ENCODE measurements at regions not wholly inside any gene's neighbourhood (a gene's known extent, or its start where the extent isn't known, plus 50 kb on each side); places are given as distances from the start of the nearest gene placed in this dataset.
A peak's percentile ranks its signal among the peaks of the same experiment; 100 is the strongest.

GRCh38 chr10:120732643-120733313 is 118.4 kb upstream of the WDR11 start:
- Histone ChIP-seq H3K4me3 (no peak overlapping the region), H3K27ac (no peak overlapping the region), H3K4me1 (no peaks in the 10 kb centered on the region), H3K36me3 (no peaks in the 10 kb centered on the region), H3K27me3 (no peaks in the 10 kb centered on the region), H3K9me3 (no peaks in the 10 kb centered on the region)
- WGBS, 2 donors, result 90 to 92% methylated on average over 4 of the region's 4 CpGs
- TF ChIP-seq EP300 (IDR thresholded peaks at IDR 0.05), result no peak
- no peak for TF ChIP-seq POLR2A (IDR thresholded peaks at IDR 0.05)
- TF ChIP-seq CTCF (IDR thresholded peaks at IDR 0.05), result no peak
- DNase-seq (ENCODE audit: low spot score in 2 of 2), result no peak

GRCh38 chr10:120734483-120735078 is 116.6 kb upstream of the WDR11 start:
- Histone ChIP-seq H3K27ac (no peak overlapping the region), H3K4me1 (no peaks in the 10 kb centered on the region), H3K27me3 (no peaks in the 10 kb centered on the region), H3K4me3 (no peak overlapping the region), H3K36me3 (no peaks in the 10 kb centered on the region), H3K9me3 (no peaks in the 10 kb centered on the region)
- 77 to 81% methylated on average over 6 of the region's 6 CpGs for WGBS, 2 donors
- no peak for DNase-seq (ENCODE audit: low spot score in 2 of 2)
- TF ChIP-seq EP300 (IDR thresholded peaks at IDR 0.05) (no peak), CTCF (IDR thresholded peaks at IDR 0.05) (no peak), POLR2A (IDR thresholded peaks at IDR 0.05) (no peak)

DNA sequence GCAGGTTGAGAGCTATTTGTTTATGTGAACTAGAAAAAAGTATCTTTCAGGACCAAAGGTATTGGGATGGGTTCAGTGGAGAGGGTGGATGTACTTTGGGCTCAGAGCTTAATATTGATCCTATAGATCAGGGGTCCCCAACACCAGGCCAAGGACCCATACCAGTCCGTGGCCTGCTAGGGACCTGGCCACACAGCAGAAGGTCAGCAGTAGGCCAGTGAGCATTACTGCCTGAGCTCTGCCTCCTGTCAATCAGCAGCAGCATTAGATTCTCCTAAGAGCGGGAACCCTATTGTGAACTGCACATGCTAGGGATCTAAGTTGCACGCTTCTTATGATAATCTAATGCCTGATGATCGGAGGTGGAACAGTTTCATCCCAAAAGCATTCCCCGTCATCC is 115.8 kb upstream of the WDR11 start:
- Histone ChIP-seq H3K9me3 (no peaks in the 10 kb centered on the region), H3K36me3 (no peaks in the 10 kb centered on the region), H3K27ac (no peak overlapping the region), H3K4me3 (no peak overlapping the region), H3K27me3 (no peaks in the 10 kb centered on the region), H3K4me1 (no peaks in the 10 kb centered on the region)
- TF ChIP-seq EP300 (IDR thresholded peaks at IDR 0.05) (no peak), POLR2A (IDR thresholded peaks at IDR 0.05) (no peak), CTCF (IDR thresholded peaks at IDR 0.05) (no peak)
- DNase-seq (ENCODE audit: low spot score in 2 of 2), result no peak
- WGBS, 2 donors, result 89 to 91% methylated on average over 5 of the region's 5 CpGs

DNA sequence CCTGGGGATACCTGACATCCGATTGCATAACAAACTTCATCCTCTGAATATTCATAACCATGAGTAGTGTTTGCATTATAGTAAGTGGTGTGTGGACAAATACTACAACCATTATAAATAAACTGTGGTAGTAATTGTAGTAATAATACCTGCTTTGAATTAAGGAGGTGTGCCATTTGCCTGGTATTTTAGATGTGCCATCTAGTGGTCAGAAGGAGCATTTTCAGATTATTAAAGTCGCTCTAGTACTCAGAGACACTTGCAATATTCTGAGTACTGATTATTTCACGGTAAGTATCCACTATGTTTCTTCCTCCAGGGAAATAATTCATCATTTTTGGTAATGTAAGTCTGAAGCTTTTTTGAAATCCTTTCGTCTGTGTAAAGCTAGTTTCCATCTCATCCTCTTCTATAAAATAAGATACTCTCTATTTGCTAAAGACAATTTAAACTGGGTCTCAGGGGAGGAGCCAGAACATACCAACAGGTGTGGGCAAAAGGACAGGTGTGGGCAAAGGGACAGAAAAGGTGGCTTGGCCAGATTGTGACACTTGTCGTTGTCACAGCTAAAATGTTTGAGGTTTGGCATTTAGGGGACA is 115.3 kb upstream of the WDR11 start:
- TF ChIP-seq POLR2A (IDR thresholded peaks at IDR 0.05) (no peak), CTCF (IDR thresholded peaks at IDR 0.05) (peak; percentile 37 to 52 (median 47))
- Histone ChIP-seq H3K4me1 (no peaks in the 10 kb centered on the region), H3K9me3 (no peaks in the 10 kb centered on the region), H3K4me3 (no peak overlapping the region), H3K36me3 (no peaks in the 10 kb centered on the region), H3K27ac (no peak overlapping the region), H3K27me3 (no peaks in the 10 kb centered on the region)
- no peak for DNase-seq (ENCODE audit: low spot score in 2 of 2)
- 59% methylated on average over 5 of the region's 5 CpGs for WGBS, 2 donors

DNA sequence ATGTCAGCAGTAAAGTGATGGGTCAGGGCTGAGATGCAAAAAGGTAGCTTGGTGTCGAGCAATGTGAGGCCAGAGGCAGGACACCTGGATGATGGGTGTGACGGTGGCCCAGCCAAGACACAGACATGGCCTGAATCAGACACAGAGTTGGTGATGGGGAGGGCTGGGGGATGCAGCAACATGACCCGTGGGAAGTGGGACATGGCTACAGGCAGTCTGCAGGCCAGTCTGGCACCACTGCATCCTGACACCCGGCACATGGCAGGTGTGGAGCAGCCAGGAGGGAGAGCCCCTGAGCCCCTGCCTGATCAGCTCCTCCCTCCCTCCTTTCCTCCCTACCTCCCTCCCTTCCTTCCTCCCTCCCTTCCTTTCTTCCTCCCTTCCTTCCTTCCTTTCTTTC is 114.8 kb upstream of the WDR11 start:
- no peaks in the 10 kb centered on the region for H3K27me3 ChIP-seq
- H3K36me3 ChIP-seq, result no peaks in the 10 kb centered on the region
- TF ChIP-seq CTCF (IDR thresholded peaks at IDR 0.05) (no peak), POLR2A (IDR thresholded peaks at IDR 0.05) (no peak), EP300 (IDR thresholded peaks at IDR 0.05) (no peak)
- no peak for DNase-seq (ENCODE audit: low spot score in 2 of 2)
- no peak overlapping the region for H3K27ac ChIP-seq
- 74 to 82% methylated on average over 4 of the region's 4 CpGs for WGBS, 2 donors
- H3K9me3 ChIP-seq, result no peaks in the 10 kb centered on the region
- no peaks in the 10 kb centered on the region for H3K4me1 ChIP-seq
- H3K4me3 ChIP-seq, result no peak overlapping the region

All from tibial nerve (tissue), 4 donors.